Erythroblast (primary cell): ENCODE measurements at regions not wholly inside any gene's neighbourhood (a gene's known extent, or its start where the extent isn't known, plus 50 kb on each side); places are given as distances from the start of the nearest gene placed in this dataset.

ENCODE experiments used
- GATA1 ChIP-seq: IDR thresholded peaks from 2 replicates; pipeline ENCODE4 v1.6.1; 2011; ENCODE audit warnings: low read depth, mild to moderate bottlenecking, control low read depth, low read length, moderate library complexity
- POLR2A ChIP-seq: IDR thresholded peaks from 2 replicates; pipeline ENCODE4 v1.6.1; 2011; ENCODE audit warnings: mild to moderate bottlenecking, low read length

DNA sequence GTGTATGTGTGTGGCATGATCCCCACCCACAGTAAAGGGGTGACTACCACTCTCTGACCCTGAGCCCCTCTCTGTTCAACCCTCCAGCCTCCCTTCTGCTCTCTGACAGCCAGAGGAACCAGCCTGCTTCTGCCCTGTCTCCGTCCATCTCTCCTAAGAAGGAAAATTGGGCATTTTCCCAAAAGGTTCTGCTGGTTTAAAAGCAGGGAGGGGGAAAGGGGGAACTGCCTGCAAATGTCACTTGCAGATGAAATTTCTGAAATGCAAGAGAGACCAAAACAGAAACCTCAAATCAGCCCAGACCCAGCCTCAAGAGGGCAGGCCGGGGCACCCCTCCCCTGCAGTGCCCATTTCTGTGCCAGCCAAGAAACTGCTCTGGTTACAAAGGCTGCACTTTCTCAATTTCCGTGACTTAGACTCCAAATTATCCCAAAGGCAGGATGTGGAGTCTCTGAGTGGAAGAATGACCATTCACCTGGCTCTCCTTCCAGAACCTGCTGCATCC is 197.9 kb downstream of the RBFOX3 start:
- TF ChIP-seq POLR2A = no peak
- TF ChIP-seq GATA1 = no peak
